ENCODE measurements at regions not wholly inside any gene's neighbourhood (a gene's known extent, or its start where the extent isn't known, plus 50 kb on each side); places are given as distances from the start of the nearest gene placed in this dataset.

- TF ChIP-seq POLR2A (IDR thresholded peaks at IDR 0.05) (no peak), CTCF (IDR thresholded peaks at IDR 0.05) (no peak)
Measured at GRCh38 chr2:117698819-117699218, 115.7 kb upstream of the DDX18 start.
